H9 (cell line): ENCODE measurements at regions not wholly inside any gene's neighbourhood (a gene's known extent, or its start where the extent isn't known, plus 50 kb on each side); places are given as distances from the start of the nearest gene placed in this dataset.

ENCODE experiments used
- DNase-seq: peaks from one replicate; pipeline ENCODE4 v3.0.0-alpha.2; 2017
- H2AFZ ChIP-seq: one replicate; pipeline ENCODE4 v1.6.1; 2013; ENCODE audit warnings: mild to moderate bottlenecking, low read length, control low read depth, moderate library complexity
- H2AK5ac ChIP-seq: 2 replicates; pipeline ENCODE4 v1.6.1; 2013; ENCODE audit warnings: low read length, control low read depth, mixed read lengths; ENCODE audit not compliant: insufficient read length
- H2BK120ac ChIP-seq: one replicate; pipeline ENCODE4 v1.6.1; 2013; ENCODE audit warnings: low read depth, mild to moderate bottlenecking, low read length, control low read depth, inconsistent platforms; ENCODE audit not compliant: poor library complexity, severe bottlenecking
- H2BK12ac ChIP-seq: 2 replicates; pipeline ENCODE4 v1.6.1; 2013; ENCODE audit warnings: low read length, control low read depth, mixed read lengths, low read depth; ENCODE audit not compliant: insufficient read length
- H2BK15ac ChIP-seq: 2 replicates; pipeline ENCODE4 v1.6.1; 2013; ENCODE audit warnings: low read depth, low read length, control low read depth
- H2BK20ac ChIP-seq: one replicate; pipeline ENCODE4 v1.6.1; 2013; ENCODE audit warnings: low read depth, mild to moderate bottlenecking, low read length, control low read depth, inconsistent platforms; ENCODE audit not compliant: poor library complexity, severe bottlenecking
- H2BK5ac ChIP-seq: 2 replicates; pipeline ENCODE4 v1.6.1; 2013; ENCODE audit warnings: low read length, control low read depth, mixed read lengths; ENCODE audit not compliant: insufficient read length
- H3K14ac ChIP-seq: 2 replicates; pipeline ENCODE4 v1.6.1; 2013; ENCODE audit warnings: low read length, control low read depth; ENCODE audit not compliant: insufficient read depth
- H3K18ac ChIP-seq: 2 replicates; pipeline ENCODE4 v1.6.1; 2013; ENCODE audit warnings: low read depth, mild to moderate bottlenecking, mixed read lengths, low read length, control low read depth; ENCODE audit not compliant: insufficient read length
- H3K23ac ChIP-seq: 2 replicates; pipeline ENCODE4 v1.6.1; 2013; ENCODE audit warnings: low read length, control low read depth, mixed read lengths, low read depth; ENCODE audit not compliant: insufficient read length
- H3K23me2 ChIP-seq: 2 replicates; pipeline ENCODE4 v1.6.1; 2013; ENCODE audit warnings: low read depth, mild to moderate bottlenecking, mixed read lengths, low read length, control low read depth; ENCODE audit not compliant: insufficient read length, poor library complexity, severe bottlenecking
- H3K27ac ChIP-seq: 2 replicates; pipeline ENCODE4 v1.5.1; 2013; ENCODE audit warnings: low read length, control low read depth, mixed read lengths, low read depth; ENCODE audit not compliant: insufficient read length
- H3K27me3 ChIP-seq: 2 replicates; pipeline ENCODE4 v1.6.1; 2013; ENCODE audit warnings: low read length, control low read depth, inconsistent platforms; ENCODE audit not compliant: insufficient read depth
- H3K4ac ChIP-seq: 2 replicates; pipeline ENCODE4 v1.6.1; 2013; ENCODE audit warnings: low read depth, mild to moderate bottlenecking, control low read depth, inconsistent platforms, low read length, moderate library complexity
- H3K4me1 ChIP-seq: 2 replicates; pipeline ENCODE4 v1.6.1; 2013; ENCODE audit warnings: low read length, control low read depth, inconsistent platforms; ENCODE audit not compliant: insufficient read depth
- H3K4me2 ChIP-seq: 2 replicates; pipeline ENCODE4 v1.6.1; 2013; ENCODE audit warnings: low read length, control low read depth, mixed read lengths; ENCODE audit not compliant: insufficient read length, insufficient read depth
- H3K56ac ChIP-seq: 2 replicates; pipeline ENCODE4 v1.6.1; 2013; ENCODE audit warnings: low read depth, mild to moderate bottlenecking, mixed read lengths, low read length, control low read depth; ENCODE audit not compliant: insufficient read length
- H3K79me1 ChIP-seq: 2 replicates; pipeline ENCODE4 v1.6.1; 2013; ENCODE audit warnings: low read depth, mild to moderate bottlenecking, moderate library complexity, low read length, control low read depth, inconsistent platforms; ENCODE audit not compliant: insufficient read depth, poor library complexity, severe bottlenecking
- H3K79me2 ChIP-seq: 2 replicates; pipeline ENCODE4 v1.6.1; 2013; ENCODE audit warnings: low read length, control low read depth, inconsistent platforms; ENCODE audit not compliant: insufficient read depth
- H3K9ac ChIP-seq: 2 replicates; pipeline ENCODE4 v1.6.1; 2013; ENCODE audit warnings: low read length, control low read depth, mixed read lengths; ENCODE audit not compliant: insufficient read length; ENCODE audit errors: extremely low read depth
- H3K9me3 ChIP-seq: one replicate; pipeline ENCODE4 v1.6.1; 2013; ENCODE audit warnings: low read depth, low read length, inconsistent platforms; ENCODE audit not compliant: control insufficient read depth
- H3T11ph ChIP-seq: one replicate; pipeline ENCODE4 v1.6.1; 2013; ENCODE audit warnings: mild to moderate bottlenecking, low read length, control low read depth, inconsistent platforms
- H4K20me1 ChIP-seq: one replicate; pipeline ENCODE4 v1.6.1; 2013; ENCODE audit not compliant: control insufficient read depth, insufficient read length, insufficient read depth
- H4K5ac ChIP-seq: 2 replicates; pipeline ENCODE4 v1.6.1; 2013; ENCODE audit warnings: low read depth, mild to moderate bottlenecking, mixed read lengths, low read length, control low read depth; ENCODE audit not compliant: insufficient read length
- H4K8ac ChIP-seq: replicated peaks from 2 replicates; pipeline ENCODE4 v1.6.1; 2013; ENCODE audit warnings: low read length, control low read depth, mixed read lengths, low read depth; ENCODE audit not compliant: insufficient read length
- H4K91ac ChIP-seq: 2 replicates; pipeline ENCODE4 v1.6.1; 2013; ENCODE audit warnings: low read depth, mild to moderate bottlenecking, moderate library complexity, mixed read lengths, low read length, control low read depth; ENCODE audit not compliant: insufficient read length
- H3K27ac Mint-ChIP-seq, 3 experiments: 2 replicates in 2 of 3; 3 replicates in 1 of 3; pipeline ENCODE4 v1.8.0; 2020 to 2021; ENCODE audit warnings: mixed read lengths in 3 of 3, mild to moderate bottlenecking in 1 of 3, moderate library complexity in 1 of 3
- H3K27me3 Mint-ChIP-seq: 2 replicates; pipeline ENCODE4 v1.8.0; 2021; ENCODE audit warnings: low read depth, mild to moderate bottlenecking, moderate library complexity, mixed read lengths
- H3K36me3 Mint-ChIP-seq, 3 experiments: 2 replicates in 2 of 3; 3 replicates in 1 of 3; pipeline ENCODE4 v1.8.0; 2020 to 2021; ENCODE audit warnings: low read depth in 3 of 3, mixed read lengths in 3 of 3; ENCODE audit not compliant: insufficient read depth in 1 of 3
- H3K4me1 Mint-ChIP-seq, 2 experiments: 2 replicates each; pipeline ENCODE4 v1.8.0; 2020; ENCODE audit warnings: mixed read lengths in 2 of 2
- H3K4me3 Mint-ChIP-seq, 2 experiments: 2 replicates in 1 of 2; 3 replicates in 1 of 2; pipeline ENCODE4 v1.8.0; 2020 to 2021; ENCODE audit warnings: mild to moderate bottlenecking in 2 of 2, mixed read lengths in 2 of 2, moderate library complexity in 1 of 2
- H3K9me3 Mint-ChIP-seq, 2 experiments: 2 replicates in 1 of 2; 3 replicates in 1 of 2; pipeline ENCODE4 v1.8.0; 2020; ENCODE audit warnings: mild to moderate bottlenecking in 2 of 2, mixed read lengths in 2 of 2, moderate library complexity in 1 of 2
- WGBS: extraction: QIAGEN DNeasy Blood & Tissue Kit; methylation state at CpG from one replicate; pipeline ENCODE4 v1.1.7; 2013; ENCODE audit warnings: missing lambda C conversion rate, low lambda C conversion rate, mixed read lengths; ENCODE audit not compliant: insufficient read length; ENCODE audit errors: extremely low coverage; 5-methylcytosine and 5-hydroxymethylcytosine counted together
- TF ChIP-seq, protein P1 (sequence below): fragments of 200-600 bp; sonication (generic); conservative IDR thresholded peaks from 3 replicates; pipeline ENCODE4 v1.8.0; 2021; ENCODE audit warnings: antibody characterized with exemption, mild to moderate bottlenecking

DNA sequence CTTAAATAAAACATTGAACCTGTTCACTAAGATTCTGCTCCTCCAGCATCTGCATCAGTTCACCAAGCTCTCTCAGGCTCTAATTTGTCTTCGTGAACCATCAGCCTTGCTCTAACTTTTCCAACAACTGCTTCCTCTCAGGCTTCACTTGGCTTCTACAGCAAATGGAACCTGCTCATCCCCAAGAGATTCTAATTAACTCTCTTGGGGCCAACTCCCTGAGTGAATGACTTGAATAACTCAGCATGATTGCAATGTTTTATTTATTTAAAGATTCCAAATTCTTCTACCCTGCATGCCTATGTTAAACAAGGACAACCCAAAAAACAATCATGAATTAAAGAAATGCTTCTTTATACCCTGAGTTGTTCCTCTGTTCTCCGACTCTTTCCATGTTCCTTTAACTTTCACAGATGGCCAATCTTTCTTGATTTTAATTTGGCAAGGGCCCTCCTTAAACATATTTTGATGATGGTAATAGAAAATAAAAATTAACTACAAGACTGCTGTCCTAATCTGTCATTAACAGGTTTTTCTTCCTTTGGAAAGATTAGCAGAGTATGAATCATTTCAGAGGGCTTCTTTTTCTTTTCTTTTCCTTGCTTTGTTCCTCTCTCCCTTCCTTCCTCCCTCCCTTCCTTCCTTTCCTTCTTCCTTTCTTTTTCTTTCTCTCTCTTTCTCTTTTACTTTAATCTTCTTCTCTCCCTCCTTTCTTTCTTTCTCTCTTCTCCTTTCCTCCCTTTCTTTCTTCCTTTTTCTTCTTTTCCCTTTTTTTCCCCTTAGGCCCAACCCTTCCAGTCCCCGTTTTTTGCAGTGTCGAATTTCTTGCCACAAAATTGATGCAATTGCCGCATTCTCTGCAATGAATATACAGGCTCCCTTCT, 195.0 kb upstream of the RHOBTB1 start:
- Histone ChIP-seq H3K4me2 (no peak overlapping the region), H2AFZ (peak overlapping the region; percentile 69)

More for the DNA sequence above, 195.0 kb upstream of the RHOBTB1 start:
- no peak overlapping the region for H2BK5ac ChIP-seq
- no peaks in the 10 kb centered on the region for H3K9me3 ChIP-seq
- H3K23me2 ChIP-seq: no peaks in the 10 kb centered on the region
- no peak overlapping the region for H3K23ac ChIP-seq
- peaks cover 8% of the 10 kb centered on the region; the same call in 1 of the 2 replicates for H3K4me1 ChIP-seq
- DNase-seq: no peak
- no peak overlapping the region for H3K27ac ChIP-seq
- no peak overlapping the region for H3K14ac ChIP-seq
- TF ChIP-seq, protein P1, sequence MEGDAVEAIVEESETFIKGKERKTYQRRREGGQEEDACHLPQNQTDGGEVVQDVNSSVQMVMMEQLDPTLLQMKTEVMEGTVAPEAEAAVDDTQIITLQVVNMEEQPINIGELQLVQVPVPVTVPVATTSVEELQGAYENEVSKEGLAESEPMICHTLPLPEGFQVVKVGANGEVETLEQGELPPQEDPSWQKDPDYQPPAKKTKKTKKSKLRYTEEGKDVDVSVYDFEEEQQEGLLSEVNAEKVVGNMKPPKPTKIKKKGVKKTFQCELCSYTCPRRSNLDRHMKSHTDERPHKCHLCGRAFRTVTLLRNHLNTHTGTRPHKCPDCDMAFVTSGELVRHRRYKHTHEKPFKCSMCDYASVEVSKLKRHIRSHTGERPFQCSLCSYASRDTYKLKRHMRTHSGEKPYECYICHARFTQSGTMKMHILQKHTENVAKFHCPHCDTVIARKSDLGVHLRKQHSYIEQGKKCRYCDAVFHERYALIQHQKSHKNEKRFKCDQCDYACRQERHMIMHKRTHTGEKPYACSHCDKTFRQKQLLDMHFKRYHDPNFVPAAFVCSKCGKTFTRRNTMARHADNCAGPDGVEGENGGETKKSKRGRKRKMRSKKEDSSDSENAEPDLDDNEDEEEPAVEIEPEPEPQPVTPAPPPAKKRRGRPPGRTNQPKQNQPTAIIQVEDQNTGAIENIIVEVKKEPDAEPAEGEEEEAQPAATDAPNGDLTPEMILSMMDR: no peak
- no peak overlapping the region for H2AK5ac ChIP-seq
- no peak overlapping the region for H2BK20ac ChIP-seq
- no peak overlapping the region for H4K91ac ChIP-seq
- H2BK120ac ChIP-seq: no peak overlapping the region
- H3K79me2 ChIP-seq: no peaks in the 10 kb centered on the region
- H2BK12ac ChIP-seq: no peak overlapping the region
- H4K20me1 ChIP-seq: no peaks in the 10 kb centered on the region
- H3K27me3 ChIP-seq: no peaks in the 10 kb centered on the region
- no peak overlapping the region for H3K18ac ChIP-seq
- H3K4ac ChIP-seq: no peak overlapping the region
- no peak overlapping the region for H4K8ac ChIP-seq
- peak overlapping the region in 2 of 3 experiments; percentile 17 to 77; a peak in 2 of 7 replicates for H3K27ac Mint-ChIP-seq
- no peaks in the 10 kb centered on the region for H3K79me1 ChIP-seq
- no peak overlapping the region for H3T11ph ChIP-seq
- no peak overlapping the region for H3K9ac ChIP-seq
- no peak overlapping the region for H2BK15ac ChIP-seq
- no peaks in the 10 kb centered on the region for H3K27me3 Mint-ChIP-seq
- H3K56ac ChIP-seq: no peak overlapping the region
- peaks cover 0 to 3% (median 2%) of the 10 kb centered on the region in 3 experiments; a peak in 3 of 7 replicates for H3K36me3 Mint-ChIP-seq
- H3K9me3 Mint-ChIP-seq: peaks cover 4 to 10% of the 10 kb centered on the region in 2 experiments; a peak in 4 of 5 replicates
- WGBS: no CpG with 5 or more reads among the region's 5 CpGs
- H4K5ac ChIP-seq: no peak overlapping the region
- H3K4me3 Mint-ChIP-seq: no peak overlapping the region
- peaks cover 27 to 35% of the 10 kb centered on the region in 2 experiments for H3K4me1 Mint-ChIP-seq
